ENCODE measurements at regions not wholly inside any gene's neighbourhood (a gene's known extent, or its start where the extent isn't known, plus 50 kb on each side); places are given as distances from the start of the nearest gene placed in this dataset.

- Mint-ChIP-seq H3K27me3 (ENCODE audit: low read depth) (0 out of 2 replicates have a peak, but pooled peaks cover 4% of the 10 kb centered on the region), H3K36me3 (peaks cover 12% of the 10 kb centered on the region), H3K27ac (no peak overlapping the region), H3K4me1 (no peaks in the 10 kb centered on the region), H3K4me3 (no peak overlapping the region), H3K9me3 (peaks cover 24% of the 10 kb centered on the region)
- CTCF ChIA-PET, result no interaction called here
- no peak for TF ChIP-seq GABPB1 (CRISPR knock-in tag; IDR thresholded peaks at IDR 0.05)
- TF ChIP-seq CREB1 (CRISPR knock-in tag; IDR thresholded peaks at IDR 0.05), result no peak
- no peak for TF ChIP-seq ATF3 (CRISPR knock-in tag; conservative IDR thresholded peaks at IDR 0.05)
- TF ChIP-seq HMGXB4 (CRISPR knock-in tag; IDR thresholded peaks at IDR 0.05), result no peak
- no peak for TF ChIP-seq ZNF281 (CRISPR knock-in tag; IDR thresholded peaks at IDR 0.05)
- TF ChIP-seq TP53 (CRISPR knock-in tag; IDR thresholded peaks at IDR 0.05), result no peak
- no peak for TF ChIP-seq ERG (CRISPR knock-in tag; IDR thresholded peaks at IDR 0.05)
- no peak for TF ChIP-seq RORB (CRISPR knock-in tag; IDR thresholded peaks at IDR 0.05)
- no peak for TF ChIP-seq TEAD1 (CRISPR knock-in tag; IDR thresholded peaks at IDR 0.05)
- no peak for TF ChIP-seq NFATC4 (CRISPR knock-in tag; IDR thresholded peaks at IDR 0.05)
- no peak for TF ChIP-seq CDX4 (CRISPR knock-in tag; IDR thresholded peaks at IDR 0.05; ENCODE audit: borderline replicate concordance)
- no peak for TF ChIP-seq AR (CRISPR knock-in tag; IDR thresholded peaks at IDR 0.05)
- no peak for TF ChIP-seq ELF4 (CRISPR knock-in tag; IDR thresholded peaks at IDR 0.05; ENCODE audit: low read depth)
- no peak for TF ChIP-seq USF2 (CRISPR knock-in tag; IDR thresholded peaks at IDR 0.05)
- no peak for TF ChIP-seq NFYB (CRISPR knock-in tag; conservative IDR thresholded peaks at IDR 0.05; ENCODE audit: low read depth)
- no peak for TF ChIP-seq ZSCAN18 (CRISPR knock-in tag; IDR thresholded peaks at IDR 0.05)
- TF ChIP-seq SMAD3 (CRISPR knock-in tag; IDR thresholded peaks at IDR 0.05; ENCODE audit: borderline replicate concordance), result no peak
- TF ChIP-seq E2F5 (CRISPR knock-in tag; IDR thresholded peaks at IDR 0.05), result no peak
- TF ChIP-seq ZNF396 (CRISPR knock-in tag; IDR thresholded peaks at IDR 0.05; ENCODE audit: borderline replicate concordance), result no peak
- no peak for TF ChIP-seq ZNF423 (CRISPR knock-in tag; IDR thresholded peaks at IDR 0.05)
- POLR2A ChIA-PET, result no interaction called here
- DNase-seq (ENCODE audit: low spot score), result no peak
- no peak for ATAC-seq
Observed at GRCh38 chrY:21146331-21146730, 364.8 kb upstream of the RBMY1B start.

All from WTC11 (cell line).